ENCODE measurements at regions not wholly inside any gene's neighbourhood (a gene's known extent, or its start where the extent isn't known, plus 50 kb on each side); places are given as distances from the start of the nearest gene placed in this dataset.

GRCh38 chr7:88686468-88687229 is 72.9 kb upstream of the ZNF804B start (continued):
- TF ChIP-seq JUN (IDR thresholded peaks at IDR 0.05; ENCODE audit: low read depth, low read length) (no peak), TBP (IDR thresholded peaks at IDR 0.05; ENCODE audit: low read depth, low read length) (no peak)
